Hepatocyte (in vitro differentiated cells): ENCODE measurements at regions not wholly inside any gene's neighbourhood (a gene's known extent, or its start where the extent isn't known, plus 50 kb on each side); places are given as distances from the start of the nearest gene placed in this dataset.
"Not testable (repeated sequence)": the region's sequence is repeated elsewhere in the genome, so short reads cannot be mapped to it uniquely, and the experiment has no call there.

Experiments used
- DNase-seq: peaks from one replicate; pipeline ENCODE4 v3.0.0-alpha.2; 2016; ENCODE audit warnings: low spot score
- H2AFZ ChIP-seq: fragments of 200-600 bp; sonication (generic); 2 replicates; pipeline ENCODE4 v1.6.0; 2016; ENCODE audit warnings: antibody characterized with exemption, mild to moderate bottlenecking
- H3K27ac ChIP-seq: fragments of 200-600 bp; sonication (generic); 2 replicates; pipeline ENCODE4 v1.5.1; 2016; ENCODE audit warnings: mild to moderate bottlenecking
- H3K27me3 ChIP-seq: fragments of 200-600 bp; sonication (generic); 2 replicates; pipeline ENCODE4 v1.6.1; 2016
- H3K36me3 ChIP-seq: fragments of 200-600 bp; sonication (generic); replicated peaks from 2 replicates; pipeline ENCODE4 v1.5.1; 2016; ENCODE audit warnings: low read depth; ENCODE audit not compliant: insufficient read depth
- H3K4me1 ChIP-seq: fragments of 200-600 bp; sonication (generic); 2 replicates; pipeline ENCODE4 v1.5.1; 2016; ENCODE audit warnings: mild to moderate bottlenecking, moderate library complexity; ENCODE audit not compliant: insufficient read depth
- H3K4me2 ChIP-seq: fragments of 200-600 bp; sonication (generic); 2 replicates; pipeline ENCODE4 v1.6.0; 2016
- H3K4me3 ChIP-seq: fragments of 200-600 bp; sonication (generic); 2 replicates; pipeline ENCODE4 v1.5.1; 2016; ENCODE audit warnings: mild to moderate bottlenecking
- H3K79me2 ChIP-seq: fragments of 200-600 bp; sonication (generic); 2 replicates; pipeline ENCODE4 v1.6.0; 2017; ENCODE audit warnings: mild to moderate bottlenecking
- H3K9me2 ChIP-seq: fragments of 200-600 bp; sonication (generic); replicated peaks from 2 replicates; pipeline ENCODE4 v1.6.0; 2017; ENCODE audit warnings: mild to moderate bottlenecking; ENCODE audit not compliant: insufficient read depth
- H3K9me3 ChIP-seq: fragments of 200-600 bp; sonication (generic); 2 replicates; pipeline ENCODE4 v1.5.1; 2016; ENCODE audit warnings: low read depth, mild to moderate bottlenecking
- H4K20me1 ChIP-seq: fragments of 200-600 bp; sonication (generic); 2 replicates; pipeline ENCODE4 v1.6.0; 2016; ENCODE audit warnings: mild to moderate bottlenecking; ENCODE audit not compliant: insufficient read depth, poor library complexity, severe bottlenecking
- EZH2 ChIP-seq: fragments of 200-600 bp; sonication (generic); IDR thresholded peaks from 2 replicates; pipeline ENCODE4 v1.6.1; 2016; ENCODE audit warnings: antibody characterized with exemption, mild to moderate bottlenecking, borderline replicate concordance
- EZH2phosphoT487 ChIP-seq: fragments of 200-600 bp; sonication (generic); IDR thresholded peaks from one replicate; pipeline ENCODE4 v1.6.1; 2018; ENCODE audit warnings: antibody characterized with exemption, mild to moderate bottlenecking, low read depth, moderate library complexity; ENCODE audit not compliant: unreplicated experiment, severe bottlenecking
- WGBS: methylation state at CpG from one replicate; pipeline ENCODE4 v1.1.6; 2016; ENCODE audit warnings: low lambda C conversion rate; ENCODE audit errors: missing lambda C conversion rate; 5-methylcytosine and 5-hydroxymethylcytosine counted together
- TF ChIP-seq, protein P1 (sequence below): fragments of 200-600 bp; sonication (generic); IDR thresholded peaks from 2 replicates; pipeline ENCODE4 v1.5.1; 2016; ENCODE audit warnings: antibody characterized with exemption, mild to moderate bottlenecking; ENCODE audit not compliant: poor library complexity

DNA sequence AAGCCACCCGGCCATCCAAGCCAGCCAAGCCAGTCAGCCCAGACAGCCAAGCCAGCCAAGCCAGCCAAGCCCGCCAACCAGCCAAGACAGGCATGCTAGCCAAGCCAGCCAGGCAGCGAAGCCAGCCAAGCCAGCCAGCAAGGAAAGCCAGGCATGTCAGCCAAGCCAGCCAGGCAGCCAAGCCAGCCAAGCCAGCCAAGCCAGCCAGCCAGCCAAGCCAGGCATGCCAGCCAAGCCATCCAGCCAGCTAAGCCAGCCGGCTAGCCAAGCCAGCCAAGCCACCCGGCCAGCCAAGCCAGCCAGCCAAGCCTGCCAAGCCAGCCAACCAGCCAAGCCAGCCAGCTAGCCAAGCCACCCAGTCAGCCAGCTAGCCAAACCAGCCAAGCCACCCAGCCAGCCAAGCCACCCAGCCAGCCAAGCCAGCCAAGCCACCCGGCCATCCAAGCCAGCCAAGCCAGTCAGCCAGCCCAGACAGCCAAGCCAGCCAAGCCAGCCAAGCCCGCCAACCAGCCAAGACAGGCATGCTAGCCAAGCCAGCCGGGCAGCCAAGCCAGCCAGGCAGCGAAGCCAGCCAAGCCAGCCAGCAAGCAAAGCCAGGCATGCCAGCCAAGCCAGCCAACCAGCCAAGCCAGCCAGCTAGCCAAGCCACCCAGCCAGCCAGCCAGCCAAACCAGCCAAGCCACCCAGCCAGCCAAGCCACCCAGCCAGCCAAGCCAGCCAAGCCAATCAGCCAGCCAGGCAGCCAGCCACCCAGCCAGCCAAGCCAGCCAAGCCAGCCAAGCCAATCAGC lies 350.4 kb upstream of the PLGLB2 start:
- H3K36me3 ChIP-seq, H3K4me3 ChIP-seq, H3K27me3 ChIP-seq, DNase-seq, H3K9me2 ChIP-seq, H4K20me1 ChIP-seq, H3K79me2 ChIP-seq, H3K9me3 ChIP-seq, H3K4me2 ChIP-seq, H3K4me1 ChIP-seq, H3K27ac ChIP-seq, H2AFZ ChIP-seq: not testable (repeated sequence)
- 90% methylated on average over 7 of the region's 9 CpGs for WGBS

DNA sequence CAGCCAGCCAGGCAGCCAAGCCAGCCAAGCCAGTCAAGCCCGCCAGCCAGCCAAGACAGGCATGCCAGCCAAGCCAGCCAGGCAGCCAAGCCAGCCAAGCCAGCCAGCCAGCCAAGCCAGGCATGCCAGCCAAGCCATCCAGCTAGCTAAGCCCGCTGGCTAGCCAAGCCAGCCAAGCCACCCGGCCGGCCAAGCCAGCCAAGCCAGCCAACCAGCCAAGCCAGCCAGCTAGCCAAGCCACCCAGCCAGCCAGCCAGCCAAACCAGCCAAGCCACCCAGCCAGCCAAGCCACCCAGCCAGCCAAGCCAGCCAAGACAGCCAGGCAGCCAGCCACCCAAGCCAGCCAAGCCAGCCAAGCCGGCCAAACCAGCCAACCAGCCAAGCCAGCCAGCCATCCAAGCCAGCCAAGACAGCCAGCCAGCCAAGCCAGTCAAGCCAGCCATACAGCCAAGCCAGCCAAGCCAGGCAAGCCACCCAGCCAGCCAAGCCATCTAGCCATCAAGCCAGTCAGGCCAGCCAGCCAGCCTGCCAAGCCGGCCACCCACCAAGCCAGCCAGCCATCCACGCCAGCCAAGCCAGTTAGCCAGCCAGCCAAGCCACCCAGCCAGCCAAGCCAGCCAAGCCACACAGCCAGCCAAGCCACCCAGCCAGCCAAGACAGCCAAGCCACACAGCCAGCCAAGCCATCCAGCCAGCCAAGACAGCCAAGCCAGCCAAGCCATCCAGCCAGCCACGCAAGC lies 349.2 kb upstream of the PLGLB2 start:
- H3K79me2 ChIP-seq, H3K4me1 ChIP-seq, H2AFZ ChIP-seq, H3K9me2 ChIP-seq, H4K20me1 ChIP-seq, H3K27me3 ChIP-seq, H3K27ac ChIP-seq, DNase-seq, H3K4me2 ChIP-seq, H3K36me3 ChIP-seq, H3K4me3 ChIP-seq, H3K9me3 ChIP-seq: not testable (repeated sequence)
- WGBS = 86% methylated on average over 6 of the region's 8 CpGs

DNA sequence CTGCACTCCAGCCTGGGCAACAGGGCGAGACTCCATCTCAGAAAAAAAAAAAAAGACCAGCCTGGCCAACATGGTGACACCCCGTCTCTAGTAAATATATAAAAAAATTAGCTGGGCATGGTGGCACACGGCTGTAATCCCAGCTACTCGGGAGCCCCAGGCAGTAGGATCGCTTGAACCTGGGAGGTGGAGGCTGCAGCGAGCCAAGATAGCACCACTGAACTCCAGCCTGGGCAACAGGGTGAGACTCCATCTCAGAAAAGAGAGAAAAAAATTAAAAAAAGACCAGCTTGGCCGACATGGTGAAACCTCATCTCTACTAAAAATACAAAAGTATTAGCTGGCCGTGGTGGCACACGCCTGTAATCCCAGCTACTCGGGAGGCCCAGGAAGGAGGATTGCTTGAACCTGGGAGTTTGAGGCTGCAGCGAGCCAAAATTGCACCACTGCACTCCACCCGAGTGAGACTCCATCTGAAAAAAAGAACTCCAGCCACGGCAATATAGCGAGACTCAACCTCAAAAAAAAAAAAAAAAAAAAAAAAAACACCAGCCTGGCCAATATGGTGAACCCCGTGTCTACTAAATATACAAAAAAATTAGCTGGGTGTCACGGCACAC lies 346.1 kb upstream of the PLGLB2 start:
- Histone ChIP-seq H4K20me1 (no peaks in the 10 kb centered on the region), H3K9me2 (no peaks in the 10 kb centered on the region), H2AFZ (no peak overlapping the region), H3K27me3 (no peaks in the 10 kb centered on the region), H3K4me1 (no peaks in the 10 kb centered on the region), H3K36me3 (no peaks in the 10 kb centered on the region), H3K4me2 (no peak overlapping the region), H3K79me2 (no peaks in the 10 kb centered on the region), H3K27ac (no peak overlapping the region), H3K9me3 (no peaks in the 10 kb centered on the region), H3K4me3 (no peak overlapping the region)
- 86% methylated on average over 16 of the region's 16 CpGs for WGBS
- TF ChIP-seq, protein P1, sequence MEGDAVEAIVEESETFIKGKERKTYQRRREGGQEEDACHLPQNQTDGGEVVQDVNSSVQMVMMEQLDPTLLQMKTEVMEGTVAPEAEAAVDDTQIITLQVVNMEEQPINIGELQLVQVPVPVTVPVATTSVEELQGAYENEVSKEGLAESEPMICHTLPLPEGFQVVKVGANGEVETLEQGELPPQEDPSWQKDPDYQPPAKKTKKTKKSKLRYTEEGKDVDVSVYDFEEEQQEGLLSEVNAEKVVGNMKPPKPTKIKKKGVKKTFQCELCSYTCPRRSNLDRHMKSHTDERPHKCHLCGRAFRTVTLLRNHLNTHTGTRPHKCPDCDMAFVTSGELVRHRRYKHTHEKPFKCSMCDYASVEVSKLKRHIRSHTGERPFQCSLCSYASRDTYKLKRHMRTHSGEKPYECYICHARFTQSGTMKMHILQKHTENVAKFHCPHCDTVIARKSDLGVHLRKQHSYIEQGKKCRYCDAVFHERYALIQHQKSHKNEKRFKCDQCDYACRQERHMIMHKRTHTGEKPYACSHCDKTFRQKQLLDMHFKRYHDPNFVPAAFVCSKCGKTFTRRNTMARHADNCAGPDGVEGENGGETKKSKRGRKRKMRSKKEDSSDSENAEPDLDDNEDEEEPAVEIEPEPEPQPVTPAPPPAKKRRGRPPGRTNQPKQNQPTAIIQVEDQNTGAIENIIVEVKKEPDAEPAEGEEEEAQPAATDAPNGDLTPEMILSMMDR = no peak
- no peak for TF ChIP-seq EZH2
- no peak for TF ChIP-seq EZH2phosphoT487
- DNase-seq = no peak

DNA sequence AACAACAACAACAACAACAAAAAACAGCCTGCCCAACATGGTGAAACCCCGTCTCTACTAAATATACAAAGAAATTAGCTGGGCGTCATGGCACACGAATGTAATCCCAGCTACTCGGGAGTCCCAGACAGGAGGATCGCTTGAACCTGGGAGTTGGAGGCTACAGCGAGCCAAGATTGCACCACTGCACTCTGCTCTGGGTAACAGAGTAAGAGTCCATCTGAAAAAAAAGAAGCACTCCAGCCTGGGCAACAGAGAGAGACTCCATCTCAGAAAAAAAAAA lies 344.1 kb upstream of the PLGLB2 start:
- TF ChIP-seq, protein P1 = no peak
- TF ChIP-seq EZH2phosphoT487 (no peak), EZH2 (no peak)
- Histone ChIP-seq H3K27me3 (no peaks in the 10 kb centered on the region), H3K79me2 (no peaks in the 10 kb centered on the region), H3K4me2 (no peak overlapping the region), H3K36me3 (no peaks in the 10 kb centered on the region), H2AFZ (no peak overlapping the region), H3K27ac (no peak overlapping the region), H3K4me1 (no peaks in the 10 kb centered on the region), H3K9me3 (no peaks in the 10 kb centered on the region), H3K9me2 (no peaks in the 10 kb centered on the region), H3K4me3 (no peak overlapping the region), H4K20me1 (no peaks in the 10 kb centered on the region)
- DNase-seq = no peak
- 97% methylated on average over 6 of the region's 6 CpGs for WGBS

DNA sequence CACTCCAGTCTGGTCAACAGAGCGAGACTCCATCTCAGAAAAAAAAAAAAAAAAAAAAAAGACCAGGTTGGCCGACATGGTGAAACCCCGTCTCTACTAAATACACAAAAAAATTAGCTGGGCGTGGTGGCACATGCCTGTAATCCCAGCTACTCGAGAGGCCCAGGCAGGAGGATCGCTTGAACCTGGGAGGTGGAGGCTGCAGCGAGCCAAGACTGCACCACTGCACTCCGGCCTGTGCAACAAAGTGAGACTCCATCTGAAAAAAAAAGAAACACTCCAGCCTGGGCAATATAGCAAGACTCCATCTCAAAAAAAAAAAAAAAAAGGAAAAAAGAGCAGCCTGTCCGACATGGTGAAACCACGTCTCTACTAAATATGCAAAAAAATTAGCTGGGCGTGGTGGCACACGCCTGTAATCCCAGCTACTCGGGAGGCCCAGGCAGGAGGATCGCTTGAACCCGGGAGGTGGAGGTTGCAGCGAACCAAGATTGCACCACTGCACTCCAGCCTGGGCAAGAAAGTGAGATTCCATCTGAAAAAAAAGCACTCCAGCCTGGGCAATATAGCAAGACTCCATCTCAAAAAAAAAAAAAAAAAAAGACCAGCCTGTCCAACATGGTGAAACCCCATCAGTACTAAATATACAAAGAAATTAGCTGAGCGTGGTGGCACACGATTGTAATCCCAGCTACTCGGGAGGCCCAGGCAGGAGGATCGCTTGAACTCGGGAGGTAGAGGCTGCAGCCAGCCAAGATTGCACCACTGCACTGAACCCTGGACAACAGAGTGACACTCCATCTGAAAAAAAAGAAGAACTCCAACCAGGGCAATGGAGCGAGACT lies 343.3 kb upstream of the PLGLB2 start:
- not testable (repeated sequence) for H2AFZ ChIP-seq, H3K4me3 ChIP-seq, H3K4me2 ChIP-seq, H3K4me1 ChIP-seq, H4K20me1 ChIP-seq, H3K9me3 ChIP-seq, H3K27me3 ChIP-seq, H3K36me3 ChIP-seq, H3K27ac ChIP-seq, DNase-seq, H3K9me2 ChIP-seq, H3K79me2 ChIP-seq
- WGBS = 94% methylated on average over 21 of the region's 22 CpGs

DNA sequence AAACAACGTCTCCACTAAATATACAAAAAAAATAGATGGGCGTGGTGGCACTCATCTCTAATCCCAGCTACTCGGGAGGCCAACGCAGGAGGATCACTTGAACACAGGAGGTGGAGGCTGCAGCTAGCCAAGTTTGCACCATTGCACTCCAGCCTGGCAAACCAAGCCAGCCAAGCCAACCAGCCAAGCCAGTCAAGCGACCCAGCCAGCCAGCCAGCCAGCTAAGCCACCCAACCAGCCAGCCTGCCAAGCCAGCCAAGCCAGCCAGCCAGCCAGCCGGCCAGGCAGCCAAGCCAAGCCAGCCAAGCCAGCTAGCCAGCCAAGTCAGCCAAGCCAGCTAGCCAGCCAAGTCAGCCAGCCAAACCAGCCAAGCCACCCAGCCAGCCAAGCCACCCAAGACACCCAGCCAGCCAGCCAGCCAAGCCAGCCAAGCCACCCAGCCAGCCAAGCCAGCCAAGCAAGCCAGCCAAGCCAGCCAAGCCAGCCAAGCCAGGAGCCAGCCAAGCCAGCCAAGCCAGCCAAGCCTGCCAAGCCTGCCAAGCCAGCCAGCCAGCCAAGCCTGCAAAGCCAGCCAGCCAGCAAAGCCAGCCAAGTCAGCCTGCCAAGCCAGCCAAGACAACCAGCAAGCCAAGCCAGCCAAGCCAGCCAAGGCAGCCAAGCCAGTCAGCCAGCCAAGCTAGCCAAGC lies 342.2 kb upstream of the PLGLB2 start:
- not testable (repeated sequence) for H3K9me3 ChIP-seq, H3K79me2 ChIP-seq, H3K36me3 ChIP-seq, H3K4me3 ChIP-seq, H2AFZ ChIP-seq, H3K4me2 ChIP-seq, H3K4me1 ChIP-seq, H4K20me1 ChIP-seq, H3K27me3 ChIP-seq, H3K27ac ChIP-seq, DNase-seq, H3K9me2 ChIP-seq
- 98% methylated on average over 5 of the region's 6 CpGs for WGBS
